ENCODE measurements at regions not wholly inside any gene's neighbourhood (a gene's known extent, or its start where the extent isn't known, plus 50 kb on each side); places are given as distances from the start of the nearest gene placed in this dataset.

- H3K79me1 ChIP-seq (ENCODE audit: low read depth in 1 of 2, low read length in 2 of 2) = no peaks in the 10 kb centered on the region
- no peak for TF ChIP-seq RCOR1 (IDR thresholded peaks at IDR 0.05; ENCODE audit: insufficient replicate concordance, low read length)
- no peak for TF ChIP-seq ELK1 (IDR thresholded peaks at IDR 0.05; ENCODE audit: borderline replicate concordance, low read depth, low read length)
- TF ChIP-seq BHLHE40 (IDR thresholded peaks at IDR 0.05; ENCODE audit: low read depth, low read length) = no peak
- no peak for TF ChIP-seq NFE2L2 (IDR thresholded peaks at IDR 0.05; ENCODE audit: low read depth, low read length)
- TF ChIP-seq RAD21 (IDR thresholded peaks at IDR 0.05; ENCODE audit: low read length) = no peak
- no peak for TF ChIP-seq USF2 (IDR thresholded peaks at IDR 0.05; ENCODE audit: low read depth, low read length)
- no peak for TF ChIP-seq CTCF (conservative IDR thresholded peaks at IDR 0.05; ENCODE audit: low read depth, low read length)
- no peak for TF ChIP-seq RFX5 (IDR thresholded peaks at IDR 0.05; ENCODE audit: low read depth, low read length)
- TF ChIP-seq MAFK (IDR thresholded peaks at IDR 0.05; ENCODE audit: low read depth, low read length) = no peak
- TF ChIP-seq POLR2A (IDR thresholded peaks at IDR 0.05; ENCODE audit: low read depth, low read length) = no peak
- TF ChIP-seq FOS (IDR thresholded peaks at IDR 0.05; ENCODE audit: low read depth, low read length) = no peak
- no peak for TF ChIP-seq SMC3 (IDR thresholded peaks at IDR 0.05; ENCODE audit: low read depth, low read length)
- TF ChIP-seq MAZ (IDR thresholded peaks at IDR 0.05; ENCODE audit: borderline replicate concordance, low read depth, low read length) = no peak
- intact Hi-C loops (cut with micrococcal nuclease) = no loop called here
- in situ Hi-C loops (cut with MboI; ENCODE audit: low sequenced_read_pairs) = no loop called here
- H3K4ac ChIP-seq (ENCODE audit: low read depth, low read length) = peak overlapping the region; percentile 37; the same call in 1 of the 2 replicates
- CTCF ChIA-PET = no interaction called here
- dilution Hi-C loops (cut with HindIII; ENCODE audit: low sequenced_read_pairs, unreplicated experiment) = no loop called here
- H3K18ac ChIP-seq (ENCODE audit: low read depth, low read length) = no peak overlapping the region
- no peak overlapping the region for H4K91ac ChIP-seq (ENCODE audit: insufficient read depth, low read depth, low read length)
- H2BK20ac ChIP-seq (ENCODE audit: low read depth, low read length) = peak overlapping the region; percentile 77; the same call in 1 of the 2 replicates
- no TSS peak for BruUV-seq (replicated peaks)
- no peaks in the 10 kb centered on the region for H3K36me3 ChIP-seq (ENCODE audit: control insufficient read depth, insufficient read depth, low read length)
- H3K9me3 ChIP-seq (ENCODE audit: control insufficient read depth, insufficient read depth, low read length) = no peaks in the 10 kb centered on the region
- no peak overlapping the region for H3K9ac ChIP-seq (ENCODE audit: low read depth, low read length)
- ATAC-seq (ENCODE audit: low read depth) = no peak
- no peak overlapping the region for H3K14ac ChIP-seq (replicated peaks; ENCODE audit: low read depth, low read length)
- no peak overlapping the region for H3K4me3 ChIP-seq (ENCODE audit: insufficient read depth, low read depth, low read length)
- no peak overlapping the region for H2AFZ ChIP-seq (replicated peaks; ENCODE audit: low read length, poor library complexity)
- no peak overlapping the region for H3K56ac ChIP-seq (ENCODE audit: extremely low read depth, insufficient read depth, low read length)
- H2BK120ac ChIP-seq (ENCODE audit: low read depth, low read length) = peak overlapping the region; percentile 60; the same call in 1 of the 2 replicates
- no peak overlapping the region for H2AK9ac ChIP-seq (replicated peaks; ENCODE audit: low read depth, low read length, poor library complexity)
- H4K20me1 ChIP-seq (ENCODE audit: insufficient read depth, low read length) = no peaks in the 10 kb centered on the region
- no peak overlapping the region for H4K5ac ChIP-seq (ENCODE audit: low read depth, low read length)
- H4K8ac ChIP-seq (ENCODE audit: low read depth in 2 of 2, low read length in 2 of 2) = no peak overlapping the region; a peak in 1 of 4 replicates
- peak overlapping the region; percentile 41; the same call in 1 of the 2 replicates for H2AK5ac ChIP-seq (ENCODE audit: low read depth, low read length)
- H3K27me3 ChIP-seq (ENCODE audit: control insufficient read depth, insufficient read depth, low read length) = no peaks in the 10 kb centered on the region
- H2BK5ac ChIP-seq (ENCODE audit: low read depth, low read length, poor library complexity, severe bottlenecking) = no peak overlapping the region
- POLR2A ChIA-PET (ENCODE audit: unreplicated experiment) = no interaction called here
- no peak overlapping the region for H3K4me2 ChIP-seq (ENCODE audit: low read depth, low read length)
- peak overlapping the region; percentile 28; the same call in 1 of the 3 replicates for H2BK15ac ChIP-seq (ENCODE audit: low read depth, low read length)
- H3K4me1 ChIP-seq (ENCODE audit: control insufficient read depth, insufficient read depth, low read length) = peaks cover 15% of the 10 kb centered on the region
- WGBS, 2 experiments (ENCODE audit: extremely low coverage in 2 of 2, insufficient read length in 1 of 2) = no CpG with 5 or more reads among the region's 3 CpGs
- H3K27ac ChIP-seq (ENCODE audit: insufficient read depth, low read length) = no peak overlapping the region
- H3K9me1 ChIP-seq (ENCODE audit: insufficient read depth, low read length) = peaks cover 4% of the 10 kb centered on the region
- no peak for DNase-seq
- H3K23ac ChIP-seq (ENCODE audit: low read depth, low read length) = no peak overlapping the region
Measured at GRCh38 chr18:24629921-24630320, 169.5 kb downstream of the HRH4 start.
